22Rv1 (cell line): ENCODE measurements at regions not wholly inside any gene's neighbourhood (a gene's known extent, or its start where the extent isn't known, plus 50 kb on each side); places are given as distances from the start of the nearest gene placed in this dataset.

Experiments used
- H3K27ac ChIP-seq: fragments of 450-650 bp; 2 replicates; pipeline ENCODE4 v1.5.1; 2017
- CTCF ChIP-seq: fragments of 450-650 bp; IDR thresholded peaks from 2 replicates; pipeline ENCODE4 v1.5.1; 2017; ENCODE audit warnings: mild to moderate bottlenecking
- ZFX ChIP-seq: fragments of 450-650 bp; IDR thresholded peaks from 2 replicates; pipeline ENCODE4 v1.6.1; 2017; ENCODE audit warnings: antibody characterized with exemption, borderline replicate concordance

DNA sequence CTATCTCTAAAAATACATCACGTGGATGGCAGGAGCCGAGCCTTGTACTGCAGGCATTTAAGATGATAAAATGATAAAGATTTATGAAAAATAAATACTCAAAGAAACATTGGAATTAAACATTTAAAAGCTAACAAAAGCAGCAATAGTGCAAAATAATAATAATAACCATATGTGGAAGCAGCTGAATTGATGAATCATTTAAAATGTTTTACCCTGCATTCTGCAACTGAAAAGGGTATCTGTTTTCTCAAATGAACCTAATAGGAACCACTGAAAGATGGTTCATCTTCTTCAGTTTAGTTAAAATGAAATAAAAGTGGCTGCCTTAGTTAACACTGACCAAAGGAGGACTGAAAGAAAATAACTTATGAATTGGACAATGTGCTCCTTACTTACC, 436.1 kb downstream of the TUSC7 start:
- TF ChIP-seq ZFX (no peak), CTCF (no peak)
- H3K27ac ChIP-seq: no peak overlapping the region

DNA sequence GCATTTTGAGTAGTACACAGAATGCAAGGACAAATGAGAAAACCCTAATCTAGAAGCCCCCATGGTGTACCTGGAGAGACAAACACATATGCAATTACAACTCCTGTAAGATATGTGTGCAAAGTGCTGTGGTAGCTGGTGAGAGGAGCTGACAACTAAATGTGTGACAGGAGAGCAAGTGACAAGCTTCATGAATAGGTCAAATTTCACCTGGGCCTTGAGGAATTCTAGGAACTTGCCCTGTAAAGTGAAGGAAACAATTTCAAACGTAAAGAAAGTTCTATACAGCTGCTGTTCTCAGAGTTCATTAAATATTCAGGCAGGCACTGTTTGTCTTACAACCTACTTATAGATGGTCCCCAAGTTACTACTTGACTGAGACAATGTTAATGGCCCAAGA, 437.0 kb downstream of the TUSC7 start:
- TF ChIP-seq CTCF (no peak), ZFX (no peak)
- no peak overlapping the region for H3K27ac ChIP-seq

GRCh38 chr3:117149584-117149983, 440.0 kb downstream of the TUSC7 start:
- no peak for TF ChIP-seq ZFX
- TF ChIP-seq CTCF: no peak
- H3K27ac ChIP-seq: no peak overlapping the region

DNA sequence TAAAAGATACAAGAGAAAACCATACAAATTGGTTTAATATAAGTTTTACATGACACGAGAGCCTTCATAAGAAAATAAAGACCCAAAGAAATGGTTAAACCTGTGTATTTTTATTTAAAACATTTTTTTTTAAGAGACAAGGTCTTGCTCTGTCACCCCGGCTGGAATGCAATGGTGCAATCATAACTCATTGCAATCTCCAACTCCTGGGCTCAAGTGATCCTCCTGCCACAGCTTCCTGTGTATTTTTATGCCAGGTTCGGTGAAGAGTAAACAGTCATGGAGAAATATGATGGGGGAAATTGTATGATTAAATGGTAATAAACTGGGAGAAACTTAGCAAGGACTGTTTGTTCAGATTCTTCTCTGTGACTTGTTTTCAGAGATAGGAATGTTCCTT, 441.0 kb downstream of the TUSC7 start:
- no peak overlapping the region for H3K27ac ChIP-seq
- TF ChIP-seq CTCF: no peak
- no peak for TF ChIP-seq ZFX

- no peak overlapping the region for H3K27ac ChIP-seq
- TF ChIP-seq CTCF (no peak), ZFX (no peak)
These were observed 450.6 kb downstream of the TUSC7 start for GRCh38 chr3:117160176-117160575.

- TF ChIP-seq ZFX (no peak), CTCF (no peak)
- H3K27ac ChIP-seq: no peak overlapping the region
These were observed 452.2 kb downstream of the TUSC7 start for GRCh38 chr3:117161816-117162215.

GRCh38 chr3:117165176-117165575, 455.6 kb downstream of the TUSC7 start:
- no peak overlapping the region for H3K27ac ChIP-seq
- no peak for TF ChIP-seq CTCF
- no peak for TF ChIP-seq ZFX
